ENCODE measurements at regions not wholly inside any gene's neighbourhood (a gene's known extent, or its start where the extent isn't known, plus 50 kb on each side); places are given as distances from the start of the nearest gene placed in this dataset.

GRCh38 chr4:183563874-183564273, 59.0 kb downstream of the ING2 start:
- peak; percentile 51 for DNase-seq

- peak; percentile 11 for DNase-seq
Observed at GRCh38 chr4:183571350-183571941, 66.6 kb downstream of the ING2 start.

- no peak for DNase-seq
Observed at GRCh38 chr4:183576701-183577404, 72.0 kb downstream of the ING2 start.

GRCh38 chr4:183580370-183580769, 75.5 kb downstream of the ING2 start:
- DNase-seq, result no peak

GRCh38 chr4:183580849-183581248, 76.0 kb downstream of the ING2 start:
- DNase-seq, result no peak

GRCh38 chr4:183586824-183587223, 72.2 kb downstream of the RWDD4 start:
- DNase-seq, result no peak

GRCh38 chr4:183588169-183588675, 70.8 kb downstream of the RWDD4 start:
- DNase-seq, result peak; percentile 32

GRCh38 chr4:183588691-183589090, 70.3 kb downstream of the RWDD4 start:
- no peak for DNase-seq

- no peak for DNase-seq
Observed at GRCh38 chr4:183589461-183590099, 69.4 kb downstream of the RWDD4 start.
